ENCODE measurements at regions not wholly inside any gene's neighbourhood (a gene's known extent, or its start where the extent isn't known, plus 50 kb on each side); places are given as distances from the start of the nearest gene placed in this dataset.

DNA sequence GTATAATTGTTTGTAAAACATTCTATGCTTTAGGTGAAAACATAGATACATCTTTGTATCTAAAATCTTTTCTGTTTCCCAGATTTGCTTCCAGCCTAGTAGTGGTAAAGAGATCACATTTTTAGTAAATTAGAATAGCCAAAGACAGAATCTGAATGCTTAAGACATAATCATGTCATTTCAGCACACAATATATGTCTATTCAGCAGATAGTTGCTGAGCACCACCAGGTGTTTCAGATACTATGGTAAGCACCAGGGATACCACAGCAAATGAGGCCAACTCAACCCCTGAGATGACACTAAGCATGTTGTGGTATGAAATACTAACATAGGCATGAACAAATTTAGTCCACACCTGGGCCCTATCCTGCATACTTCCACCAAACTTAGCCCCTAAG, 195.2 kb upstream of the SOX14 start:
- DNase-seq = no peak
- Histone ChIP-seq H3K4me3 (no peak overlapping the region), H3K27ac (no peak overlapping the region), H3K36me3 (no peaks in the 10 kb centered on the region), H3K4me1 (no peaks in the 10 kb centered on the region), H3K9me3 (peaks cover 0 to 11% (median 0%) of the 10 kb centered on the region in 12 donors), H3K27me3 (peaks cover 0 to 2% (median 0%) of the 10 kb centered on the region in 9 donors)
- no peak for TF ChIP-seq POLR2A (IDR thresholded peaks at IDR 0.05)
- TF ChIP-seq, protein P1, sequence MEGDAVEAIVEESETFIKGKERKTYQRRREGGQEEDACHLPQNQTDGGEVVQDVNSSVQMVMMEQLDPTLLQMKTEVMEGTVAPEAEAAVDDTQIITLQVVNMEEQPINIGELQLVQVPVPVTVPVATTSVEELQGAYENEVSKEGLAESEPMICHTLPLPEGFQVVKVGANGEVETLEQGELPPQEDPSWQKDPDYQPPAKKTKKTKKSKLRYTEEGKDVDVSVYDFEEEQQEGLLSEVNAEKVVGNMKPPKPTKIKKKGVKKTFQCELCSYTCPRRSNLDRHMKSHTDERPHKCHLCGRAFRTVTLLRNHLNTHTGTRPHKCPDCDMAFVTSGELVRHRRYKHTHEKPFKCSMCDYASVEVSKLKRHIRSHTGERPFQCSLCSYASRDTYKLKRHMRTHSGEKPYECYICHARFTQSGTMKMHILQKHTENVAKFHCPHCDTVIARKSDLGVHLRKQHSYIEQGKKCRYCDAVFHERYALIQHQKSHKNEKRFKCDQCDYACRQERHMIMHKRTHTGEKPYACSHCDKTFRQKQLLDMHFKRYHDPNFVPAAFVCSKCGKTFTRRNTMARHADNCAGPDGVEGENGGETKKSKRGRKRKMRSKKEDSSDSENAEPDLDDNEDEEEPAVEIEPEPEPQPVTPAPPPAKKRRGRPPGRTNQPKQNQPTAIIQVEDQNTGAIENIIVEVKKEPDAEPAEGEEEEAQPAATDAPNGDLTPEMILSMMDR (IDR thresholded peaks at IDR 0.05) = no peak
- intact Hi-C loops (cut with DNase I) = no loop called here
- ATAC-seq = no peak

- TF ChIP-seq, protein P1 (IDR thresholded peaks at IDR 0.05) = no peak
- no peak for TF ChIP-seq POLR2A (IDR thresholded peaks at IDR 0.05)
- Histone ChIP-seq H3K27me3 (no peaks in the 10 kb centered on the region), H3K9me3 (peaks cover 0 to 4% (median 0%) of the 10 kb centered on the region in 12 donors), H3K4me3 (no peak overlapping the region), H3K27ac (no peak overlapping the region), H3K36me3 (no peaks in the 10 kb centered on the region), H3K4me1 (no peaks in the 10 kb centered on the region)
- no peak for ATAC-seq
- intact Hi-C loops (cut with DNase I) = no loop called here
- no peak for DNase-seq
- WGBS, 4 donors = 54 to 66% (median 58%) methylated on average over 3 of the region's 3 CpGs
These were observed 191.2 kb upstream of the SOX14 start for GRCh38 chr3:137572931-137573330.

DNA sequence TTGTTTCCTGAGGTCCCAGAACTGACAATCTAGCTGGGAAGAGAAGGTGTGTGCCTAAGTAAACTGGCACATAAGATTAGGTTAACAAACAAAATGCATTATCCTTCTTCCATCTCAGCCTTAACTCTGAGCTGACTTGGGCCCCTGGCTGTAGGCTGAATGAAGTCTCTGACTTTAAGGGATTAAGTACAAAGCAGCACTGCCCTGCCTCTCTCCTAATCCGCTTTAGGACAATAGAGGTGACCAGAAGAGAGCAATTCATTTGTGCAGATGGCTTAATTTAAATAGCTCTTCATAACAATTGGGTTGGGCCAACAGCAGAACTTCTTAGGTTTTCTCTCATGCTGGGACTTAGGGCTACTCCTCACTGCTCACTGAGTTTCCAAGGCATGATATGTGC, 181.6 kb upstream of the SOX14 start:
- no peak for ATAC-seq

GRCh38 chr3:137583256-137583655, 180.9 kb upstream of the SOX14 start:
- H3K36me3 ChIP-seq = no peaks in the 10 kb centered on the region
- H3K27me3 ChIP-seq = peaks cover 0 to 3% (median 0%) of the 10 kb centered on the region in 9 donors
- intact Hi-C loops (cut with DNase I) = no loop called here
- 79 to 90% (median 86%) methylated on average over 2 of the region's 2 CpGs for WGBS, 4 donors
- no peak overlapping the region for H3K4me3 ChIP-seq
- ATAC-seq (no peak), DNase-seq (no peak)
- H3K4me1 ChIP-seq = no peaks in the 10 kb centered on the region
- no peak for TF ChIP-seq POLR2A (IDR thresholded peaks at IDR 0.05)
- TF ChIP-seq, protein P1 (IDR thresholded peaks at IDR 0.05) = no peak
- H3K9me3 ChIP-seq = peaks cover 0 to 6% (median 3%) of the 10 kb centered on the region in 12 donors
- no peak overlapping the region for H3K27ac ChIP-seq

More for the DNA sequence above, 181.6 kb upstream of the SOX14 start:
- no peak overlapping the region for H3K4me3 ChIP-seq
- DNase-seq = no peak
- TF ChIP-seq, protein P1 (IDR thresholded peaks at IDR 0.05) = no peak
- no peak for TF ChIP-seq POLR2A (IDR thresholded peaks at IDR 0.05)
- no peaks in the 10 kb centered on the region for H3K36me3 ChIP-seq
- H3K9me3 ChIP-seq = peaks cover 0 to 14% (median 5%) of the 10 kb centered on the region in 12 donors
- 55 to 74% (median 57%) methylated on average over 1 of the region's 1 CpG for WGBS, 4 donors
- H3K4me1 ChIP-seq = no peaks in the 10 kb centered on the region
- intact Hi-C loops (cut with DNase I) = no loop called here
- H3K27ac ChIP-seq = no peak overlapping the region
- H3K27me3 ChIP-seq = peaks cover 0 to 3% (median 0%) of the 10 kb centered on the region in 9 donors
